ENCODE measurements at regions not wholly inside any gene's neighbourhood (a gene's known extent, or its start where the extent isn't known, plus 50 kb on each side); places are given as distances from the start of the nearest gene placed in this dataset.
A peak's percentile ranks its signal among the peaks of the same experiment; 100 is the strongest.

GRCh38 chr2:120619579-120619978, 116.1 kb upstream of the GLI2 start (continued):
- TF ChIP-seq, protein P1, sequence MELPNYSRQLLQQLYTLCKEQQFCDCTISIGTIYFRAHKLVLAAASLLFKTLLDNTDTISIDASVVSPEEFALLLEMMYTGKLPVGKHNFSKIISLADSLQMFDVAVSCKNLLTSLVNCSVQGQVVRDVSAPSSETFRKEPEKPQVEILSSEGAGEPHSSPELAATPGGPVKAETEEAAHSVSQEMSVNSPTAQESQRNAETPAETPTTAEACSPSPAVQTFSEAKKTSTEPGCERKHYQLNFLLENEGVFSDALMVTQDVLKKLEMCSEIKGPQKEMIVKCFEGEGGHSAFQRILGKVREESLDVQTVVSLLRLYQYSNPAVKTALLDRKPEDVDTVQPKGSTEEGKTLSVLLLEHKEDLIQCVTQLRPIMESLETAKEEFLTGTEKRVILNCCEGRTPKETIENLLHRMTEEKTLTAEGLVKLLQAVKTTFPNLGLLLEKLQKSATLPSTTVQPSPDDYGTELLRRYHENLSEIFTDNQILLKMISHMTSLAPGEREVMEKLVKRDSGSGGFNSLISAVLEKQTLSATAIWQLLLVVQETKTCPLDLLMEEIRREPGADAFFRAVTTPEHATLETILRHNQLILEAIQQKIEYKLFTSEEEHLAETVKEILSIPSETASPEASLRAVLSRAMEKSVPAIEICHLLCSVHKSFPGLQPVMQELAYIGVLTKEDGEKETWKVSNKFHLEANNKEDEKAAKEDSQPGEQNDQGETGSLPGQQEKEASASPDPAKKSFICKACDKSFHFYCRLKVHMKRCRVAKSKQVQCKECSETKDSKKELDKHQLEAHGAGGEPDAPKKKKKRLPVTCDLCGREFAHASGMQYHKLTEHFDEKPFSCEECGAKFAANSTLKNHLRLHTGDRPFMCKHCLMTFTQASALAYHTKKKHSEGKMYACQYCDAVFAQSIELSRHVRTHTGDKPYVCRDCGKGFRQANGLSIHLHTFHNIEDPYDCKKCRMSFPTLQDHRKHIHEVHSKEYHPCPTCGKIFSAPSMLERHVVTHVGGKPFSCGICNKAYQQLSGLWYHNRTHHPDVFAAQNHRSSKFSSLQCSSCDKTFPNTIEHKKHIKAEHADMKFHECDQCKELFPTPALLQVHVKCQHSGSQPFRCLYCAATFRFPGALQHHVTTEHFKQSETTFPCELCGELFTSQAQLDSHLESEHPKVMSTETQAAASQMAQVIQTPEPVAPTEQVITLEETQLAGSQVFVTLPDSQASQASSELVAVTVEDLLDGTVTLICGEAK (IDR thresholded peaks at IDR 0.05), result no peak
- TF ChIP-seq, protein P1 (CRISPR knock-in tag; IDR thresholded peaks at IDR 0.05), result no peak
- no peak for TF ChIP-seq ZNF124 (CRISPR knock-in tag; IDR thresholded peaks at IDR 0.05)
- no peak for TF ChIP-seq ZNF160 (CRISPR knock-in tag; IDR thresholded peaks at IDR 0.05)
- TF ChIP-seq SKIL (CRISPR knock-in tag; IDR thresholded peaks at IDR 0.05; ENCODE audit: borderline replicate concordance), result no peak
- TF ChIP-seq STAT6 (CRISPR knock-in tag; IDR thresholded peaks at IDR 0.05; ENCODE audit: borderline replicate concordance), result no peak
- TF ChIP-seq RBM22 (optimal IDR thresholded peaks at IDR 0.05; ENCODE audit: low read length), result no peak
- TF ChIP-seq, protein P2, sequence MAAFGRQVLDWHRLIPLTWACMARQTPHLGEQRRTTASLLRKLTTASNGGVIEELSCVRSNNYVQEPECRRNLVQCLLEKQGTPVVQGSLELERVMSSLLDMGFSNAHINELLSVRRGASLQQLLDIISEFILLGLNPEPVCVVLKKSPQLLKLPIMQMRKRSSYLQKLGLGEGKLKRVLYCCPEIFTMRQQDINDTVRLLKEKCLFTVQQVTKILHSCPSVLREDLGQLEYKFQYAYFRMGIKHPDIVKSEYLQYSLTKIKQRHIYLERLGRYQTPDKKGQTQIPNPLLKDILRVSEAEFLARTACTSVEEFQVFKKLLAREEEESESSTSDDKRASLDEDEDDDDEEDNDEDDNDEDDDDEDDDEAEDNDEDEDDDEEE (CRISPR knock-in tag; IDR thresholded peaks at IDR 0.05), result no peak
- TF ChIP-seq, protein P3, sequence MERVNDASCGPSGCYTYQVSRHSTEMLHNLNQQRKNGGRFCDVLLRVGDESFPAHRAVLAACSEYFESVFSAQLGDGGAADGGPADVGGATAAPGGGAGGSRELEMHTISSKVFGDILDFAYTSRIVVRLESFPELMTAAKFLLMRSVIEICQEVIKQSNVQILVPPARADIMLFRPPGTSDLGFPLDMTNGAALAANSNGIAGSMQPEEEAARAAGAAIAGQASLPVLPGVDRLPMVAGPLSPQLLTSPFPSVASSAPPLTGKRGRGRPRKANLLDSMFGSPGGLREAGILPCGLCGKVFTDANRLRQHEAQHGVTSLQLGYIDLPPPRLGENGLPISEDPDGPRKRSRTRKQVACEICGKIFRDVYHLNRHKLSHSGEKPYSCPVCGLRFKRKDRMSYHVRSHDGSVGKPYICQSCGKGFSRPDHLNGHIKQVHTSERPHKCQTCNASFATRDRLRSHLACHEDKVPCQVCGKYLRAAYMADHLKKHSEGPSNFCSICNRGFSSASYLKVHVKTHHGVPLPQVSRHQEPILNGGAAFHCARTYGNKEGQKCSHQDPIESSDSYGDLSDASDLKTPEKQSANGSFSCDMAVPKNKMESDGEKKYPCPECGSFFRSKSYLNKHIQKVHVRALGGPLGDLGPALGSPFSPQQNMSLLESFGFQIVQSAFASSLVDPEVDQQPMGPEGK (CRISPR knock-in tag; IDR thresholded peaks at IDR 0.05), result peak; percentile 90
- TF ChIP-seq ARNTL (CRISPR knock-in tag; IDR thresholded peaks at IDR 0.05), result no peak
